Frontal cortex (tissue), 3 donors: ENCODE measurements at regions not wholly inside any gene's neighbourhood (a gene's known extent, or its start where the extent isn't known, plus 50 kb on each side); places are given as distances from the start of the nearest gene placed in this dataset.

Source experiments
- DNase-seq, 2 donors: peaks; one replicate each; pipeline ENCODE4 v3.0.0; 2012; ENCODE audit warnings: low spot score in 2 of 2
- FAIRE-seq: peaks from 2 replicates; lab custom pipeline; 2012; peaks lifted over from hg19 to GRCh38; lab: Jason Lieb, UNC
- donor health status: control.
- donor health status: control.
- donor health status: control.

- DNase-seq, result no peak
- FAIRE-seq, result no peak
Measured at GRCh38 chr14:84575681-84576080, 954.3 kb upstream of the FLRT2 start.

- no peak for FAIRE-seq
- DNase-seq, result no peak
Measured at GRCh38 chr14:84579292-84579691, 950.7 kb upstream of the FLRT2 start.

GRCh38 chr14:84581041-84581440, 948.9 kb upstream of the FLRT2 start:
- no peak for FAIRE-seq

GRCh38 chr14:84584511-84584910, 945.4 kb upstream of the FLRT2 start:
- DNase-seq (no peak), FAIRE-seq (no peak)

More at GRCh38 chr14:84581041-84581440, 948.9 kb upstream of the FLRT2 start:
- no peak for DNase-seq

- FAIRE-seq, result no peak
- DNase-seq, result no peak
Measured at GRCh38 chr14:84591827-84592445, 938.0 kb upstream of the FLRT2 start.

- FAIRE-seq, result no peak
Measured at GRCh38 chr14:84592770-84593169, 937.2 kb upstream of the FLRT2 start.

GRCh38 chr14:84610086-84610485, 919.9 kb upstream of the FLRT2 start:
- FAIRE-seq (no peak), DNase-seq (no peak)

More at GRCh38 chr14:84592770-84593169, 937.2 kb upstream of the FLRT2 start:
- DNase-seq, result no peak

- FAIRE-seq (no peak), DNase-seq (no peak)
Measured at GRCh38 chr14:84622357-84622756, 907.6 kb upstream of the FLRT2 start.

GRCh38 chr14:84643446-84643845, 886.5 kb upstream of the FLRT2 start:
- DNase-seq, result no peak
- no peak for FAIRE-seq

- no peak for FAIRE-seq
Measured at GRCh38 chr14:84646786-84647500, 883.0 kb upstream of the FLRT2 start.

GRCh38 chr14:84655014-84655413, 874.9 kb upstream of the FLRT2 start:
- FAIRE-seq, result no peak
- no peak for DNase-seq

More at GRCh38 chr14:84646786-84647500, 883.0 kb upstream of the FLRT2 start:
- DNase-seq, result no peak

- no peak for FAIRE-seq
- DNase-seq, result no peak
Measured at GRCh38 chr14:84657911-84658310, 872.0 kb upstream of the FLRT2 start.

- FAIRE-seq (no peak), DNase-seq (no peak)
Measured at GRCh38 chr14:84670796-84671195, 859.1 kb upstream of the FLRT2 start.

- FAIRE-seq (no peak), DNase-seq (no peak)
Measured at GRCh38 chr14:84671776-84672175, 858.2 kb upstream of the FLRT2 start.

- DNase-seq (no peak), FAIRE-seq (no peak)
Measured at GRCh38 chr14:84674636-84675035, 855.3 kb upstream of the FLRT2 start.

GRCh38 chr14:84686550-84686949, 843.4 kb upstream of the FLRT2 start:
- FAIRE-seq, result no peak
- DNase-seq, result no peak

GRCh38 chr14:84688297-84689025, 841.5 kb upstream of the FLRT2 start:
- DNase-seq, result no peak
- FAIRE-seq, result no peak

- no peak for FAIRE-seq
- DNase-seq, result no peak
Measured at GRCh38 chr14:84694161-84694560, 835.8 kb upstream of the FLRT2 start.

- FAIRE-seq, result no peak
Measured at GRCh38 chr14:84704601-84705000, 825.3 kb upstream of the FLRT2 start.

GRCh38 chr14:84707830-84708229, 822.1 kb upstream of the FLRT2 start:
- FAIRE-seq (no peak), DNase-seq (no peak)

More at GRCh38 chr14:84704601-84705000, 825.3 kb upstream of the FLRT2 start:
- no peak for DNase-seq

- DNase-seq (no peak), FAIRE-seq (no peak)
Measured at GRCh38 chr14:84708865-84709264, 821.1 kb upstream of the FLRT2 start.
